MM.1S (cell line): ENCODE measurements at regions not wholly inside any gene's neighbourhood (a gene's known extent, or its start where the extent isn't known, plus 50 kb on each side); places are given as distances from the start of the nearest gene placed in this dataset.

ENCODE experiments used
- CTCF ChIP-seq: fragments of 300-600 bp; sonication (generic); IDR thresholded peaks from 2 replicates; pipeline ENCODE4 v1.5.1; 2016; ENCODE audit warnings: antibody characterized with exemption, low read length, mixed read lengths
- EZH2 ChIP-seq: fragments of 300-600 bp; sonication (generic); optimal IDR thresholded peaks from 2 replicates; pipeline ENCODE3; 2017; ENCODE audit warnings: low read depth, mild to moderate bottlenecking, antibody characterized with exemption, low read length, mixed read lengths
- EZH2phosphoT487 ChIP-seq: fragments of 300-600 bp; sonication (generic); IDR thresholded peaks from 2 replicates; pipeline ENCODE4 v1.6.1; 2018; ENCODE audit warnings: antibody characterized with exemption, low read length

GRCh38 chrX:76815754-76816153 lies 388.2 kb downstream of the MAGEE1 start:
- TF ChIP-seq CTCF = no peak
- TF ChIP-seq EZH2phosphoT487 = no peak
- no peak for TF ChIP-seq EZH2
